Activated B cell treated with CpG ODN at 0.5 μM for 24 hours (primary cell): ENCODE measurements at regions not wholly inside any gene's neighbourhood (a gene's known extent, or its start where the extent isn't known, plus 50 kb on each side); places are given as distances from the start of the nearest gene placed in this dataset.

Experiments
- ATAC-seq: fragments of 200-7000 bp; cut with Tn5 transposase; one replicate; pipeline ENCODE4 v1.10.0; 2021; ENCODE audit warnings: low read depth, mild to moderate bottlenecking, moderate library complexity
- CTCF ChIA-PET: fragments of 350-600 bp; sonication (Branson Sonifier 250); formaldehyde crosslinking; loops from one replicate; lab custom pipeline; 2021; ENCODE audit warnings: antibody characterized with exemption; lab: Charles Lee
- POLR2A ChIA-PET: fragments of 350-600 bp; sonication (Branson Sonifier 250); formaldehyde crosslinking; loops from one replicate; lab custom pipeline; 2021; ENCODE audit warnings: antibody characterized with exemption; lab: Charles Lee
- DNase-seq: peaks from one replicate; pipeline ENCODE4 v3.0.0; 2022
- H3K27ac Mint-ChIP-seq: one replicate; pipeline ENCODE4 v1.8.0; 2020; ENCODE audit warnings: mixed read lengths
- H3K27me3 Mint-ChIP-seq: one replicate; pipeline ENCODE4 v1.8.0; 2021; ENCODE audit warnings: mixed read lengths
- H3K36me3 Mint-ChIP-seq: one replicate; pipeline ENCODE4 v1.8.0; 2021; ENCODE audit warnings: low read depth, mixed read lengths
- H3K4me1 Mint-ChIP-seq: one replicate; pipeline ENCODE4 v1.8.0; 2021; ENCODE audit warnings: mixed read lengths
- H3K4me3 Mint-ChIP-seq: one replicate; pipeline ENCODE4 v1.8.0; 2020; ENCODE audit warnings: mild to moderate bottlenecking, mixed read lengths
- H3K9me3 Mint-ChIP-seq: one replicate; pipeline ENCODE4 v1.8.0; 2020; ENCODE audit warnings: mixed read lengths
- CTCF ChIP-seq: fragments of 200-600 bp; IDR thresholded peaks from one replicate; pipeline ENCODE4 v1.8.0; 2022; ENCODE audit warnings: antibody characterized with exemption, mild to moderate bottlenecking
- intact Hi-C: fragments of 100-400 bp; cut with micrococcal nuclease; formaldehyde crosslinking; loops from one replicate; pipeline ENCODE4 v1.15.1; 2024

DNA sequence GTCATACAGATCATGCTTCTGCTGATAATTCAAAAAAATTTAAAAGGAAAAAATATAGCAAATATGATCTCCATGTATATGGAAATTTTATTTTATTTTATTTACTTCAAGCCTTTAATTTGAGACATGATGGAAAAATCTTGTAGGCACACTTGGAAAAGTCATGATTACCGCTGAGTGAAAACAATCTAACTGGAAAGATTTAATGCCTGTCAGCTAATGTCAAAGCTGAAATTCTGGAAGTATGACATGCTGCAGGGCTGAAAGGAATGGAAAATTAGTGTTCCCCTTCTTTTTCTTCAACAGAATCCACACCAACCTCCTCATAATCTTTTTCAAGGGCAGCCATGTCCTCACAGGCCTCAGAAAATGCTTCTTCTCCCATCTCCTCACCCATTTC is 58.2 kb downstream of the RPRM start:
- no peak for TF ChIP-seq CTCF
- no peak for ATAC-seq
- H3K27me3 Mint-ChIP-seq = no peaks in the 10 kb centered on the region
- no peak overlapping the region for H3K4me3 Mint-ChIP-seq
- no peak for DNase-seq
- CTCF ChIA-PET = no interaction called here
- no peak overlapping the region for H3K27ac Mint-ChIP-seq
- POLR2A ChIA-PET = no interaction called here
- H3K36me3 Mint-ChIP-seq = no peaks in the 10 kb centered on the region
- intact Hi-C loops = no loop called here
- H3K4me1 Mint-ChIP-seq = no peaks in the 10 kb centered on the region
- H3K9me3 Mint-ChIP-seq = no peaks in the 10 kb centered on the region

GRCh38 chr2:153417077-153417476 is 61.5 kb downstream of the RPRM start:
- DNase-seq = no peak
- no peak for TF ChIP-seq CTCF
- Mint-ChIP-seq H3K27me3 (no peaks in the 10 kb centered on the region), H3K4me3 (no peak overlapping the region), H3K36me3 (no peaks in the 10 kb centered on the region), H3K4me1 (no peaks in the 10 kb centered on the region), H3K9me3 (no peaks in the 10 kb centered on the region), H3K27ac (no peak overlapping the region)
- POLR2A ChIA-PET = no interaction called here
- no peak for ATAC-seq
- intact Hi-C loops = no loop called here
- CTCF ChIA-PET = no interaction called here

GRCh38 chr2:153416071-153416470 is 62.5 kb downstream of the RPRM start:
- ChIA-PET POLR2A (no interaction called here), CTCF (no interaction called here)
- Mint-ChIP-seq H3K36me3 (no peaks in the 10 kb centered on the region), H3K27me3 (no peaks in the 10 kb centered on the region), H3K9me3 (no peaks in the 10 kb centered on the region), H3K27ac (no peak overlapping the region), H3K4me1 (no peaks in the 10 kb centered on the region), H3K4me3 (no peak overlapping the region)
- TF ChIP-seq CTCF = no peak
- ATAC-seq = no peak
- DNase-seq = no peak
- intact Hi-C loops = no loop called here

DNA sequence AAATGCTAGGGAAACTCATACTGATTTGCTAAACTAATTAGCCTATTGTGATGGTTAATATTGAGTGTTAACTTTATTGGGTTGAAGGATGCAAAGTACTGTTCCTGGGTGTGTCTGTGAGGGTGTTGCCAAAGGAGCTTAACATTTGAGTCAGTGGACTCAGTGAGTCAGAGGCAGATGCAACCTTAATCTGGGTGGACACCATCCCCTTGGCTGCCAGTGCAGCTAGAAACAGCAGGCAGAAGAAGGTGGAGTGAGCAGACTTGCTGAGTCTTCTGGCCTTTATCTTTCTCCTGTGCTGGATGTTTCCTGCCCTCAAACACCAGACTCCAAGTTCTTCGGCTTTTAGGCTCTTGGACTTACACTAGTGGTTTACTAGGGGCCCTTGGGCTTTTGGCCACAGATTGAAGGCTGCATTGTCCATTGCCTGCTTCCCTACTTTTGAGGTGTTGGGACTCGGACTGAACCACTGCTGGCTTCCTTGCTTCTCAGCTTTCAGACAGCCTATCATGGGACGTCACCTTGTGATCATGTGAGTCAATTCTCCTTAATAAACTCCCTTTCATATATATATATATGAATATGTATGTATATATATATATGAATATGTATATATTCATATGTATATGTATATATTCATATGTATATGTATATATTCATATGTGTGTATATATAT is 69.7 kb downstream of the RPRM start:
- no peak for ATAC-seq
- H3K9me3 Mint-ChIP-seq = no peaks in the 10 kb centered on the region
- ChIA-PET POLR2A (no interaction called here), CTCF (no interaction called here)
- DNase-seq = no peak
- no peaks in the 10 kb centered on the region for H3K27me3 Mint-ChIP-seq
- no peaks in the 10 kb centered on the region for H3K4me1 Mint-ChIP-seq
- no peak overlapping the region for H3K4me3 Mint-ChIP-seq
- no peak overlapping the region for H3K27ac Mint-ChIP-seq
- intact Hi-C loops = no loop called here
- no peak for TF ChIP-seq CTCF
- no peaks in the 10 kb centered on the region for H3K36me3 Mint-ChIP-seq

GRCh38 chr2:153405196-153405595 is 73.4 kb downstream of the RPRM start:
- ChIA-PET POLR2A (no interaction called here), CTCF (no interaction called here)
- TF ChIP-seq CTCF = no peak
- Mint-ChIP-seq H3K27ac (no peak overlapping the region), H3K9me3 (no peaks in the 10 kb centered on the region), H3K27me3 (no peaks in the 10 kb centered on the region), H3K4me1 (no peaks in the 10 kb centered on the region), H3K4me3 (no peak overlapping the region), H3K36me3 (no peaks in the 10 kb centered on the region)
- DNase-seq = no peak
- intact Hi-C loops = no loop called here
- ATAC-seq = no peak
